HG03175 (cell line): ENCODE measurements at regions not wholly inside any gene's neighbourhood (a gene's known extent, or its start where the extent isn't known, plus 50 kb on each side); places are given as distances from the start of the nearest gene placed in this dataset.
A peak's percentile ranks its signal among the peaks of the same experiment; 100 is the strongest.
"Not testable (repeated sequence)": the region's sequence is repeated elsewhere in the genome, so short reads cannot be mapped to it uniquely, and the experiment has no call there.

ENCODE experiments used
- ATAC-seq: cut with Tn5 transposase; IDR thresholded peaks from one replicate; pipeline ENCODE4 v1.9.1; 2021; ENCODE audit warnings: mild to moderate bottlenecking, moderate library complexity; ENCODE audit not compliant: unreplicated experiment

DNA sequence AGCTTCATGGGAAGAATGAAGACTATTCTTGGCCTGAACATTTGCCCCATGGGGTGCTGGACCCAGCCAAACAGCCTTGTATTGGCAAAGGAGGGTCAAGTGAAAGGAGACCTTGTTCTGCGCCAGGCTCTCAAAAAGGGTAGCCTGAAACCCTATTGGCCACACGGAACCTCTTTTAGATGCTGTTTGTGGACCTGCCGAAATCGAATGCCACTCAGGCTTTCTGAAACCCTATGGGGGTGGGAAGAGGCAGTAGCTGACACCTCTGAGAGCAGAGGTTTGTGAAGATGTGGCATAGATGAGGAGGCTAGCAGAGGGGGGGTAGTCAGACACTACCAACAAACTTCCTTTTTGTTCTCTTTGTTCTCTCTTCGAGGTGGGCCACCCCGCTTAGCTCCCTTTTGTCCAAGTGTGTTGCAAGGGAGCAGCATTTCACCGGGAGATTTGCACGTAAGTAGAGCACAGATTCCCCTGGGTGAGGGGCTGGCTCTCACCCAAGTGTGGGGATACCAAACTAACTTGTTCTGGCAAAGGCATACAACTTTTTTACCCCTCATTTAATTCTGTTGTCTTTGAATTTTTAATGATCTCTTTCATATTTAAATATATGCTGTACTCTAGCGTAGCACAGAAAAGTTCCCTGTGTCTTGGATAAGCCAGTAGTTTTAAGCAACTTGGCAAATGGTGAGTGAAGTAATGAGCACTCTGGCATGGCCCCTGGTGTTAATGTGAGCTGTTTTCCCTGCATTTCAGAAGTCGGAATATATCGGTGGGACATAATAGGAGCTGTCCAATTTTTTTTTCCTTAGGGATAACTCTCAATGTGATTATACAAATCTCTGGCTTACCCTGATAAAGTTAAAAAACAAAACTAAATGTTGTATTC, 107.7 kb downstream of the SEPTIN7 start:
- ATAC-seq: no peak

DNA sequence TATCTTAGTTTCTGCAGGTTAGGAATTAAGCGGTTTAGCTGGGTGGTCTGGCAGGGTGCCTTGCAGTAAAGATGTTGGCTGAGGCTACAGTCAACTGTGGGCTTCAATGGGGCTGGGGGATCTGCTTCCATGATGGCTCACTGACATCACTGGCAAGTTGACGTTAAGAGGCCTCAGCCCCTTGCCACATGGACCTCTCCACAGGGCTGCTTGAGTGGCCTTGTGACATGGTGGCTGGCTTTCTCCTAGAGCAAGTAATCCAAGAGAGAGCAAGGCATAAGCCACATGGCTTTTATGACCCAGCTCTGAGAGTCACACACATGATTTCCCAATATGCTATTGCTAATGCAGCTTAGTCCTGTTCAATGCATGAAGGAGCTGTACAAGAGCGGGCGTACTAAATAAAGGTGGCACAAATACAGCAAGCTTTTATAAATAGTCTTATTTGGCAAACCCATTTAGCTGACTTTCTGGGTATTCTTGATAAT, 109.1 kb downstream of the SEPTIN7 start:
- ATAC-seq: no peak

DNA sequence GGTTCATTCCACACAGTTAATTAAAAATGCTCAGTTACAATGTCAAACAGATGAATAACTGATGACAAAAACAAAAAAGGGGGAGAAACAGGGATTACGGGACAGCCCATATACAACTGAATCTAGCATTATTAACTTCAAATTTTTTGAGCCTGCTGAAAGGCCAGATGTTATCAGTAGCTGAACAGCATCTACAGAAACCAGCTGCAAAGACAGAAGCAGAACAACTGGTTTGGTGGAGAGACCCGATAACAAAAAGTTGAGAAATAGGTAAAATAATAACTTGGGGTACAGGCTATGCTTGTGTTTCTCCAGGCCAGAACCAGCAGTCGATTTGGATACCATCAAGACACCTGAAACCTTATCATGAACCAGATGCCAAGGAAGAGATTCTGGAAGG, 109.8 kb downstream of the SEPTIN7 start:
- ATAC-seq: not testable (repeated sequence)

DNA sequence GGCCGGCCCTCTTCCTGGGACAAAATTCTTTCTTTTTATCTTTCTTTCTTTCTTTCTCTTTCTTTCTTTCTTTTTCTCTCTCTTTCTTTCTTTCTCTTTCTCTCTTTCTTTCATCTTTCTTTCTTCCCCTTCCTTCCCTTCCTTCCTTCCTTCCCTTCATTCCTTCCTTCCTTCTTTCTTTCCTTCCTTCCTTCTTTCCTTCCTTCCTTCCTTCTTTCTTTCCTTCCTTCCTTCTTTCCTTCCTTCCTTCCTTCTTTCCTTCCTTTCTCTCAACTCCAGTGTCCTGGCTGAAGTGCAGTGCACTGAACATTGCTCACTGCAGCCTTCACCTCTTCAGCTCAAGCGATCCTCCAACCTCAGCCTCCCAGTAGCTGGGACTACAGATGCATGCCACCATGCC, 112.5 kb downstream of the SEPTIN7 start:
- ATAC-seq: not testable (repeated sequence)

DNA sequence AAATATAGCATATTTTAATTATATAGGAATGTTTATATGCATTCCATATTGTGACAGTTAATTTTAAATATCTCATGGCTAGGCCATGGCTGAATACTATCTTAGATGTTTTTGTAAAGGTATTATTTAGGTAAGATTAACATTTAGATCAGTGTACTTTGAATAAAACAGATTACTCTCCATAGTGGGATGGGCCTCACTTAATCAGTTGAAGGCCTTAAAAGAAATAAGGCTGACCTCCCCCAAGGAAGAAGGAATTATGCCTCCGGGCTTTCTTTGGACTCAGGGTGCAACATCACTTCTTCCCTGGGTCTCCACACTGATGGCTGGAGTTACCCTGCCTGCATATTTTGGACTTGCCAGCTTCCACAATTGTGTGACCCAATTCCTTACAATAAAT, 113.4 kb downstream of the SEPTIN7 start:
- not testable (repeated sequence) for ATAC-seq

DNA sequence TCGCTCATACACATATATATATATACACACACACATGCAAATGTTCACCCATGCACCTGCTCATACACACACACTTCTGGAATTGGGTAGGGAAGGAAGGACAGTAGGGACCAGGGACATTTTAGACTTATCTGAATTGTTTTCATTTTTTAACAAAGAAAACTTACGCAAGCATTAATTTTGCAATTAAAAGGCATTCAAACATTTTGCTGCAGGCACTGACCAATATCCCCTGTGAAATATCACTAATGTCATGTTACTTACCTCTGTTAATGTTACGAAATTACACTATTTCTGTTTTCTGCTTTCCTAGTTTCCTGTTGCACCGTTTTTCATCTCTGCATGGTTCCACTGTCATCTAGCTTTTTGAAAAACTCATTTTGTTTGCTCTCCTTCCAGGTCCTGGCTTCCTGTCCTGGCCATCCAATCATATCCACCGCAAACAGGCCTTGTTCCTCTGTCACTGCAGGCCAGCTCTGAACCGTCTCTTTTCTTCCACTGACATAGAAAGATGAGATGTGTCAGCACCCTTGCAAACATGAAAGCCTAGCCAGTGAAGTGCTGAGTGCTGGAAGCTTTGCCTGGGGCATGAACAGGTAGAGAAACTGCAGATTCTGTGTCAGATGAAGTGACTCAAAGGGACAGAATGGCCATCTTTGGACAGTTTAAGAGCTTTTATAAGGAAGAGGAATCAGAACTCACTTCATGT, 114.5 kb downstream of the SEPTIN7 start:
- not testable (repeated sequence) for ATAC-seq

DNA sequence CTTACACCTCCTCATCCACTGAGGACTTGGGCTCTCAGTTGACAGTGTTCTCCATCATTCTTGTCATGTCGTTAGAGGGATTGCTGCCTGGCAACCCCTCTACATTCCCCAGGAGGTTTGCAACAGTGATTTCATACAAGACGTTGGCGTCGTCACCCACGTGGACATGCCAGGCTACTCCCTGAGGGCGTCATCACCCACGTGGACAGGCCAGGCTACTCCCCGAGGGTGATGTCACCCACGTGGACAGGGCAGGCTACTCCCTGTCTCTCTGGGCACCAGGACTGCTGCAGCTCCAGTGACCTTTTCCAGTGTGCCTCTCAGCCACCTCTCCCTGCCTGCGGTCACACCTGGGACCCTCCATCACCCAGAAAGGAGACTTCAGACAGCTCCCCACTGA, 117.4 kb downstream of the SEPTIN7 start:
- not testable (repeated sequence) for ATAC-seq

DNA sequence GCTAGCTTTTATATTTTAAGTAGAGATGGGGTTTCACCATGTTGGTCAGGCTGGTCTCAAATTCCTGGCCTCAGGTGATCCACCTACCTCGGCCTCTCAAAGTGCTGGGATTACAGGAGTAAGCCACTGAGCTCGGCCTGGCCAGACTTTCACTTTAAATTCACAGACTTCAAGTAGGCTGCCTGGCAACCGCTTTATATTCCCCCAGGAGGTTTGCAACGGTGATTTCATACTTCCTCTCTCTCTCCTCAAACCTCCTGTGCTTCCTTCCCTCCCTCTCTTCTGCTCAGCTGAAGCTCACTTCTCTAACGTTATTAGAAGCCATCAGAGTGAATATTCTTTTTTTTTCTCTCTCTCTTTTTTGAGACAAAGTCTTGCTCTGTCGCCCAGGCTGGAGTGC, 118.8 kb downstream of the SEPTIN7 start:
- peak; percentile 78 for ATAC-seq

DNA sequence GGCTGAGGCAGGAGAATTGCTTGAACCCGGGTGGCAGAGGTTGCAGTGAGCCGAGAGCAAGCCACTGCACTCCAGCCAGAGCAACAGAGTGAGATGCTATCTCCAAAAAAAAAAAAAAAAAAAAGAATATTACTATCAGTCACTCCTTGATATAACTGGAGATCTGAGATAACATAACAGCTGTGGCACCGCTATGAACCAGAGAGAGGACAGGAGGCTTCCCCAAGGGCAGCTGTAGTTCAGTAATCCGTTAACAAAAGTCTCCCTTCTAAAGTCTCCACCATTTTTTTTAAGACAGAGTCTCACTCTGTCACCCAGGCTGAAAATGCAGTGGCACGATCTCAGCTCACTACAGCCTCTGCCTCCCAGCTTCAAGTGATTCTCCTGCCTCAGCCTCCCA, 120.5 kb downstream of the SEPTIN7 start:
- ATAC-seq: not testable (repeated sequence)

DNA sequence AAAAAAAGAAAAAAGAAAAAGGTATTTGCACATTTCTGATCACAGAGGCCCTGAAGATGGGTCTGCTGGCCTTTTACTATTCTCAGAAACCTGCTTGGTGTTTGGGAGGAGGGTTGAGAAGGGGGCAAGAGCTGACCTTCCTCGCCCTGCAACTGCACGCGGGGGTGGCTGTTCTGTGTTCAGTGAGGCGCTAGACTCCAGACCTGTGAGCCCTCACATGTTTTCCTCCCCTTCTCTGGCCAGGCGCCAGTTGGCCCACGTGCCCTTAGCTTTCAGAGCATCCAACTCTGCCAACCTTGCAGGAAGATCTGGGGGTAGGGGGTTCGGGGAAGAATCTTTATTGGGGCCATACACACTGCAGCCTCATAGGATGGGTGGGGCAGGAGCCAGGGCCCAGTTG, 123.8 kb downstream of the SEPTIN7 start:
- not testable (repeated sequence) for ATAC-seq

DNA sequence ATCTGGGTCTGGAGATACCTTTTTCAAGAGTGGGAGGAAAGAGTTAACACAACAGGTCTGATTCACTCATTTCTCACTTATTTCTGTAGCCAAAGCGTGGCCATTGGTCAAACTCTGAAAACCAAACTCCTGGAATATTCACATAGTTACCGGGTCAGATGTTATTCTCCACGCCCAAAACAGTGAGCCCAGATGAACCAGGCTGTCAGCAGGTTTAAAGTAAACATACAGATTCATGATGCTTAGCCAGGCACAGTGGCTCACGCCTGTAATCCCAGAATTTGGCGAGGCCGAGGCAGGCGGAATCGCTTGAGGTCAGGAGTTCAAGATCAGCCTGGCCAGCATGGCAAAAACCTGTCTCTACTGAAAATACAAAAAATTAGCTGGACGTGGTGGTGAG, 126.1 kb downstream of the SEPTIN7 start:
- ATAC-seq: not testable (repeated sequence)

DNA sequence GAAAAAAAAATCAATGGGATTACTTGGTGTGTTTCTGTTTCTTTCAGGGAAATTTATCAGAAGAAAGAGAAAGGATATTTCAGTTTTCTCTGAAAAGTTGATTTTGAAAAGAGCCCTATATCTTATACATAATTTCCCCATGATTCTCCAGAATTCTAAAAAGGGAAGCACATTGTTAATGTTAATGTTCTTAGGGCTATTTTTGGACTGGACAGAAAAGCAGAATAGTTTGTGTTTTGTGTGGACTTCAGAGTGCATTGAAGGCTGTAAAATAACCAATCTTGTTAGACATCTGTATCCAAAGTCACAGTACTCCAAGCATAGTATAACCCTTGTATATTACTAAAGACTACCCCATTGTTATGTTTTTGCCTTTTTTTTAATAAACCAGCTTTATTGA, 130.3 kb downstream of the SEPTIN7 start:
- not testable (repeated sequence) for ATAC-seq

DNA sequence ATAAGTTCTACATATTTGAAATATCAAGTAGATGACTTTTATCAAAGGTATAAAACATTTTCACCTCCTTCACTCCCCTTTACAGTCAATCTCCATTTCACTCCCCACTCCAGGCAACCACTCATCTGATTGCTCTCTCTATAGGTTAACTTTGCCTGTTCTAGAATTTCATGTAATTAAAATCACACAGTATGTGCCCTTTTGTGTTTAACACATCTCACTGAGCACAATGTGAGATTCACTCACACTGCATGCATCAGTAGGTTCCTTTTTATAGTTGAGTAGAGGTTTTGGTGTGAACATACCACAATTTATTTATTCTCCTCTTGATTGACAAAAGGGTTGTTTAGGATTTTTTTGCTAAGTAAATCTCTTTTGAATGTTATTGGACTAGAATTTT, 130.7 kb downstream of the SEPTIN7 start:
- ATAC-seq: peak; percentile 46

DNA sequence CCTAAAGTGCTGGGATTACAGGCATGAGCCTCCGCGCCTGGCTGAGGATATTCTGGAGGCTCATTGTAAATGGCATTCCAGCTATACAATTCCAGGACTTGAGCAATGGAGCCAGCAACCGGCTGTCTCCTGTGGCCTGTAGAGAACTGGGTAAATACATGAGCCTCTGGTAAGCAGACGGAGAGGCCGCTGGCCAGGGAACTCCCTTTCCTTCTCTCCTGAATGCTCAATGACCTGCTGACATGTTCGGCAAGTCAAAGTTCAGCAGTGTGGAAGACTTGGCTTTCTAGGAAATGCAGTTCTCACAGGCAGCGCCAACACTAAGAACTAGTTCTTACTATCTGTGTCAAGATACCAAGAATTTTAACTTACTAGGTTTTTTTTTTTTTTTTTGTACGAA, 139.8 kb downstream of the SEPTIN7 start:
- ATAC-seq: not testable (repeated sequence)

DNA sequence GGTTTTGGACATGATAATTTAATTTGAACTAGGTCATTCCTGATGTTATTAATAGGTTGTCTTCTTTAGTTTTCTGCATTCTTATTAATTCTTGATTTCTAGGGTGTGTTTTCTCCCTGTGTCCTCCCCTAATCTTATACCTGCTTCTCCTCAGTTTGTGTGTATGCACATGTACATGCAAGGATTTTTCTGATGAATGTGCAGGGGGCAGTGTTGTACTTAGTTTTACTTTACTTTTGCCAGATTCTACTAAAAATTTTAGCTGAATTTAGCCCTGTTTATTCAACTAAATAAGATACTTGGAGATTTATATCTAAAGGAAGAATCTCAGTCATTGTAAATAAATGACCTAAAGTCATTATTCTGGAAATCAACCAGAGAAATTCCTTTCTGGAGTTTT, 144.8 kb downstream of the SEPTIN7 start:
- ATAC-seq: not testable (repeated sequence)

DNA sequence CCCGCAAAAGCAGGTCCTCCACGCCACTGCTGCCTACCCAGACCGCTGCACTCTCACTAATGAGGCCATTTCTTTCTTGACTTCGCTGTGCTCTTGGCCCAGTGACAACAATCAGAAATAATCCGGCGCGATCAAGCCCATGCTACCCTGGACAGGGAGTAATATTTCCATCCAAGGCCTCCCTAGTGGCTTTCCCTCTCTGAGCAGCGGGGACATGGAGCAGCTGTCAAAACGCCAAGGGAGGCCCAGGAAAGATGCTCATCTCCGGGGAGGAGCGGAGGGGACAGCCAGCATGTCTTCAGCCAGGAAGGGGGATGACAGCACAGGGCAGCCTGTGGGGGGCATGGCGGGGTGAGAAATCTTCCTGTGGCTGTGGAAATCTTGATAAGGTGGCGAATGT, 154.9 kb downstream of the SEPTIN7 start:
- ATAC-seq: not testable (repeated sequence)

DNA sequence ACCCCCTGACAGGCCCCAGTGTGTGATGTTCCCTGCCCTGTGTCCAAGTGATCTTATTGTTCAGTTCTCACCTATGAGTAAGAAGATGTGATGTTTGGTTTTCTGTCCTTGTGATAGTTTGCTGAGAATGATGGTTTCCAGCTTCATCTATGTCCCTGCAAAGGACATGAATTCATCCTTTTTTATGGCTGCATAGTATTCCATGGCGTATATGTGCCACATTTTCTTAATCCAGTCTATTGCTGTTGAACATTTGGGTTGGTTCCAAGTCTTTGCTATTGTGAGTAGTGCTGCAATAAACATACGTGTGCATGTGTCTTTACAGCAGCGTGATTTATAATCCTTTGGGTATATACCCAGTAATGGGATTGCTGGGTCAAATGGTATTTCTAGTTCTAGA, 156.1 kb downstream of the SEPTIN7 start:
- not testable (repeated sequence) for ATAC-seq

DNA sequence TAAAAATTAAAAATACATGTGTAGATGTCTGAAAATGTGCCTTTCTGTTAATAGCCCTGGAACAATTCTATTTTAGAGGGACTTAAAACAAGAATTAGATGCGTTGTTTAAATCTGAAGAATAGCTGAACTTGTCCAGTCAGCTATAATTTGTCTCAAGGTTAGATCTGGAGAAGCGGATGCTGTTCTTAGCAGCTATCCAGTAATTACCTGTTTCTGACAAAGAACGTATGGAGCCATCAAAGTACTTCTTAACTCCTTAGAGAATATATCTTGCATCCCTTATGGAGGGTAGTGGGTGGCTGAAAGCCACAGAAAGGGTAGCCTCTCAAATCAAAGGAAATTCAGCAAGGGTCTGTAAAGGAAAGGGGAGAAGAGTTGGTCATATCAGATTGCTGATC, 160.4 kb downstream of the SEPTIN7 start:
- ATAC-seq: not testable (repeated sequence)

DNA sequence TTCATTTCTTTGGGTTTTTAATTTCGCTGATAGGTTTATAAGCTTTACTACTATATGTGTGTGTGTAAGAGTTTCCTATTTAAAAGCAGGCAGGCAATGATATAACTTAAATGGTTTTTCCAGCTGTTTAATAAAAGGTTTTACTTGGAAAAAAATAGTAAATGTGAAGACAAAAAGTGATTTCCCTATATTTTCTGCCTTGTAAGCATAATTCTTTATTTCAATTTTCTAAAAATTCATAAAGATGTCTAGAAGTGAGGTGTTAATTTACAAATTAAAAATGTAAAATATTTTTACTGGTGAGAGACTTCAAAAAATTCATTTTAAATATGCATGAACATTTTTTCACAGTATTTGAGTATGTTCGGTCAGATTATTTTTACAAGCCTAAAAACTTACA, 161.8 kb downstream of the SEPTIN7 start:
- ATAC-seq: not testable (repeated sequence)

DNA sequence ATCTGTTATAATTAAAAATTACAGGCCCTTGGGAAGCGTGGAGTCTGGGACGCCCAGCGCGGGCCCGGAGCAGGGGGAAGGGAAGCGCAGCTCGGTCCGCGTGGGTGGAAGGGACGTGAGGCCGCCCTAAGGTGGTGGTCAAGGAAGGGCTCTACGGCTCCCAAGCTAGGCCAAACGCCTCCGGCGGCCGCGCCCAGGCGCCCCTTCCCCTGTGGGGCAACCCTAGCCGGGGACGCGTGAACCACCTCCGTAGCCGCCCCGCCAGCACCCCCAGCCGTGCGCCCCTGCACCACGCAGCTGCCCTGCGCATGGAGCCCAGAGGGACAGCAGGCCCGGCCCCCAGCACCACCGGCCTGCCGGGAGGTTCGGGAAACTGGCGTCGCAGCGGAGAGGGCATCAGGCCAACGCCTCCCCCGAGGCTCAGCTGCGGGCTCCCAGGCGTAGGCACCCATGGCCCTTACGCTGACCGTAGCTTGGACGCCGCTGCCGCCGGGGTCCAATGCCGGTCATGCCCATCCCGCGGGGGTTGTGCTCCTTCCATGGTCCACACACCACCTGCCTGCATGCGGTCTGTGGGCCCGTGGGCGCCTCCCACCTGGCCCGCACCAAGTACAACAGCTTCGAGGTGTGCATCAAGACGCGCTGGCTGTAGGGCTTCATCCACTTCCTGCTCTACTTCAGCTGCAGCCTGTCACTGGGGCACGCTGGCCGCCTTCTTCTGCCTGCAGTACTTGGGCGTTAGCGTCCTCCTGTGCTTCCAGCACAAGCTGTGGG, 166.7 kb downstream of the SEPTIN7 start:
- no peak for ATAC-seq
